HepG2 (cell line): ENCODE measurements at regions not wholly inside any gene's neighbourhood (a gene's known extent, or its start where the extent isn't known, plus 50 kb on each side); places are given as distances from the start of the nearest gene placed in this dataset.

Experiments used
- ATAC-seq: fragments of 200-7000 bp; cut with Tn5 transposase; 3 replicates; pipeline ENCODE4 v1.9.1; 2020; ENCODE audit warnings: mild to moderate bottlenecking, moderate library complexity
- BruUV-seq: library from RNA; stranded (reverse); fragments of 400-500 nt; replicated peaks from 2 replicates; lab custom pipeline; 2021; lab: Mats Ljungman, UMichigan
- CTCF ChIA-PET: fragments of 300-600 bp; formaldehyde crosslinking; extraction: SDS; loops from one replicate; lab custom pipeline; 2021; ENCODE audit warnings: low total read pairs, inconsistent platforms, low intra/inter-chr PET ratio; lab: Yijun Ruan, JAX
- POLR2A ChIA-PET: fragments of 350-600 bp; sonication (Branson Sonifier 250); formaldehyde crosslinking; loops from one replicate; lab custom pipeline; 2020; ENCODE audit warnings: antibody characterized with exemption, inconsistent platforms; lab: Yijun Ruan, JAX
- DNase-seq: peaks from one replicate; pipeline ENCODE4 v3.0.0-alpha.2; 2015; ENCODE audit warnings: low spot score
- FAIRE-seq: peaks from 3 replicates; lab custom pipeline; 2011; peaks lifted over from hg19 to GRCh38; lab: Jason Lieb, UNC
- H2AFZ ChIP-seq: one replicate; pipeline ENCODE4 v1.6.1; 2011; ENCODE audit warnings: low read length, inconsistent platforms
- H3K27ac ChIP-seq: fragments of 300-600 bp; 3 replicates; pipeline ENCODE4 v1.8.0; 2011; ENCODE audit warnings: mixed run types, mild to moderate bottlenecking, mixed read lengths, low read length, inconsistent platforms; ENCODE audit not compliant: insufficient read depth; ENCODE audit errors: extremely low read length
- H3K27me3 ChIP-seq, 2 experiments: fragments of 200-600 bp in 1 of 2; 2 replicates in 1 of 2; 3 replicates in 1 of 2; pipeline versions ENCODE4 v1.6.0 to v1.8.0; 2011; ENCODE audit warnings: low read length in 2 of 2, mild to moderate bottlenecking in 2 of 2, moderate library complexity in 2 of 2, inconsistent platforms in 1 of 2; ENCODE audit not compliant: insufficient read depth in 2 of 2, control insufficient read depth in 1 of 2
- H3K36me3 ChIP-seq, 2 experiments: fragments of 200-600 bp in 1 of 2; replicated peaks in 1 of 2; 2 replicates in 1 of 2; 3 replicates in 1 of 2; pipeline versions ENCODE4 v1.5.1 to v1.8.0; 2011; ENCODE audit warnings: low read length in 2 of 2, inconsistent platforms in 1 of 2; ENCODE audit not compliant: insufficient read depth in 2 of 2, control insufficient read depth in 1 of 2
- H3K4me1 ChIP-seq: 2 replicates; pipeline ENCODE4 v1.5.1; 2012; ENCODE audit warnings: low read length, inconsistent platforms; ENCODE audit not compliant: insufficient read depth
- H3K4me2 ChIP-seq: 2 replicates; pipeline ENCODE4 v1.6.0; 2011; ENCODE audit warnings: low read depth, low read length, inconsistent platforms
- H3K4me3 ChIP-seq, 3 experiments: fragments of 200-600 bp in 1 of 3; sonication (generic), shearing (Covaris generic) in 1 of 3; replicated peaks in 1 of 3; 2 replicates each; pipeline ENCODE4 v1.5.1; 2011 to 2016; ENCODE audit warnings: low read length in 3 of 3, inconsistent platforms in 2 of 3, low read depth in 2 of 3, mild to moderate bottlenecking in 2 of 3, control low read depth in 1 of 3, mixed read lengths in 1 of 3; ENCODE audit not compliant: insufficient read depth in 1 of 3
- H3K79me2 ChIP-seq: one replicate; pipeline ENCODE4 v1.6.1; 2011; ENCODE audit warnings: low read length, inconsistent platforms; ENCODE audit not compliant: insufficient read depth
- H3K9ac ChIP-seq: 2 replicates; pipeline ENCODE4 v1.6.0; 2011; ENCODE audit warnings: mild to moderate bottlenecking, low read depth, low read length, inconsistent platforms; ENCODE audit not compliant: insufficient read depth
- H3K9me3 ChIP-seq: 2 replicates; pipeline ENCODE4 v1.5.1; 2012; ENCODE audit warnings: mild to moderate bottlenecking, low read length
- H4K20me1 ChIP-seq: 2 replicates; pipeline ENCODE4 v1.6.0; 2011; ENCODE audit warnings: inconsistent platforms, mild to moderate bottlenecking, low read length, moderate library complexity; ENCODE audit not compliant: insufficient read depth
- ADNP ChIP-seq: sonication (generic); formaldehyde crosslinking; IDR thresholded peaks from 2 replicates; pipeline ENCODE4 v1.4.0; 2020; ENCODE audit warnings: missing genetic modification reagents
- GMEB2 ChIP-seq: IDR thresholded peaks from 2 replicates; pipeline ENCODE4 v1.6.1; 2016; ENCODE audit warnings: missing biosample characterization, missing genetic modification reagents, low read depth
- ONECUT2 ChIP-seq: sonication (generic); formaldehyde crosslinking; IDR thresholded peaks from 2 replicates; pipeline ENCODE4 v1.4.0; 2020; ENCODE audit warnings: missing genetic modification reagents
- ZKSCAN8 ChIP-seq: IDR thresholded peaks from 2 replicates; pipeline ENCODE4 v1.6.1; 2016; ENCODE audit warnings: borderline replicate concordance, missing genetic modification reagents, missing compliant biosample characterization
- ZNF232 ChIP-seq: sonication (generic); formaldehyde crosslinking; IDR thresholded peaks from 2 replicates; pipeline ENCODE4 v1.4.0; 2020; ENCODE audit warnings: missing genetic modification reagents, borderline replicate concordance
- ZNF468 ChIP-seq: sonication (generic); formaldehyde crosslinking; IDR thresholded peaks from 2 replicates; pipeline ENCODE4 v1.8.0; 2022; ENCODE audit warnings: mild to moderate bottlenecking, moderate library complexity, missing genetic modification reagents
- ZNF709 ChIP-seq: sonication (generic); formaldehyde crosslinking; IDR thresholded peaks from 2 replicates; pipeline ENCODE4 v1.5.0; 2020; ENCODE audit warnings: mild to moderate bottlenecking, missing genetic modification reagents
- WGBS: methylation state at CpG from one replicate; pipeline ENCODE4 v1.1.6; 2017; ENCODE audit warnings: low lambda C conversion rate; 5-methylcytosine and 5-hydroxymethylcytosine counted together
- in situ Hi-C: cut with HindIII; loops from 2 replicates; pipeline ENCODE4 v1.10.0; 2017; ENCODE audit warnings: low pct_unique_long_range_greater_than_20kb; ENCODE audit not compliant: extremely low pct_ligation_motif_present
- intact Hi-C: fragments of 100-400 bp; cut with micrococcal nuclease; formaldehyde crosslinking; loops from one replicate; pipeline ENCODE4 v1.10.0; 2022; ENCODE audit not compliant: unreplicated experiment
- TF ChIP-seq, protein P1 (sequence below): sonication (generic); formaldehyde crosslinking; IDR thresholded peaks from 2 replicates; pipeline ENCODE4 v1.8.0; 2022; ENCODE audit warnings: mild to moderate bottlenecking, missing genetic modification reagents

DNA sequence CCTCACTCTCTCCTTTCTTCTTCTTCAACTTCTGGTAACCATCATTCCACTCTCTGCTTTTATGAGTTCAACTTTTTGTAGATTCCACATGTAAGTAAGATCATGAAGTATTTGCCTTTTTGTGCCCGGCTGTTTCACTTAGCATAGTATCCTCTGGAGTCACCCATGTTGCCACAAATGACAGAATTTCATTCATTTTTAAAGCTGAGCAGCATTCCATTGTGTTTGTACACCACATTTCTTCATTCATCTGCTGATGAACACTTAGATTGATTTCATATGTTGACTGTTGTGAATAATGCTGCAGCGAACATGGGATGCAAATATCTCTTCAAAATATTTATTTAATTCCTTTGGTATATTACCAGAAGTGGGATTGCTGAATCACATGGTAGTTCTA is 133.6 kb upstream of the ERBB4 start:
- in situ Hi-C loops, result no loop called here
- Histone ChIP-seq H3K27ac (no peak overlapping the region), H2AFZ (no peak overlapping the region), H3K4me1 (no peaks in the 10 kb centered on the region), H3K4me3 (no peak overlapping the region), H4K20me1 (no peaks in the 10 kb centered on the region), H3K79me2 (no peaks in the 10 kb centered on the region)
- intact Hi-C loops, result no loop called here
- TF ChIP-seq ONECUT2, result no peak
- no peak for TF ChIP-seq ADNP
- no peak for TF ChIP-seq ZNF232 (CRISPR knock-in tag)
- TF ChIP-seq, all 625 proteins: peak for 0
- DNase-seq (no peak), FAIRE-seq (no peak), ATAC-seq (no peak)
- no peaks in the 10 kb centered on the region for H3K9me3 ChIP-seq
- 0% methylated on average over 2 of the region's 2 CpGs for WGBS
- no peak overlapping the region for H3K9ac ChIP-seq
- no peaks in the 10 kb centered on the region for H3K36me3 ChIP-seq
- ChIA-PET CTCF (no interaction called here), POLR2A (no interaction called here)
- H3K4me2 ChIP-seq, result no peak overlapping the region
- H3K27me3 ChIP-seq, result no peaks in the 10 kb centered on the region
- no TSS peak for BruUV-seq

GRCh38 chr2:212669761-212670160 is 131.2 kb upstream of the ERBB4 start:
- intact Hi-C loops, result no loop called here
- 11% methylated on average over 2 of the region's 2 CpGs for WGBS
- CTCF ChIA-PET, result no interaction called here
- TF ChIP-seq ZNF709 (CRISPR knock-in tag), result no peak
- TF ChIP-seq ZKSCAN8, result no peak
- TF ChIP-seq, protein P1, sequence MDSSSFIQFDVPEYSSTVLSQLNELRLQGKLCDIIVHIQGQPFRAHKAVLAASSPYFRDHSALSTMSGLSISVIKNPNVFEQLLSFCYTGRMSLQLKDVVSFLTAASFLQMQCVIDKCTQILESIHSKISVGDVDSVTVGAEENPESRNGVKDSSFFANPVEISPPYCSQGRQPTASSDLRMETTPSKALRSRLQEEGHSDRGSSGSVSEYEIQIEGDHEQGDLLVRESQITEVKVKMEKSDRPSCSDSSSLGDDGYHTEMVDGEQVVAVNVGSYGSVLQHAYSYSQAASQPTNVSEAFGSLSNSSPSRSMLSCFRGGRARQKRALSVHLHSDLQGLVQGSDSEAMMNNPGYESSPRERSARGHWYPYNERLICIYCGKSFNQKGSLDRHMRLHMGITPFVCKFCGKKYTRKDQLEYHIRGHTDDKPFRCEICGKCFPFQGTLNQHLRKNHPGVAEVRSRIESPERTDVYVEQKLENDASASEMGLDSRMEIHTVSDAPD (CRISPR knock-in tag), result no peak
- TF ChIP-seq GMEB2 (CRISPR knock-in tag), result no peak
- no peak for TF ChIP-seq ZNF468 (CRISPR knock-in tag)

More at GRCh38 chr2:212669761-212670160, 131.2 kb upstream of the ERBB4 start:
- H2AFZ ChIP-seq, result no peak overlapping the region
- no peak overlapping the region for H3K27ac ChIP-seq
- H3K9ac ChIP-seq, result no peak overlapping the region
- no peak for ATAC-seq
- H3K36me3 ChIP-seq, result no peaks in the 10 kb centered on the region
- H3K4me3 ChIP-seq, result no peak overlapping the region
- H4K20me1 ChIP-seq, result no peaks in the 10 kb centered on the region
- H3K4me1 ChIP-seq, result no peaks in the 10 kb centered on the region
- POLR2A ChIA-PET, result no interaction called here
- H3K27me3 ChIP-seq, result no peaks in the 10 kb centered on the region
- DNase-seq, result no peak
- FAIRE-seq, result no peak
- BruUV-seq, result no TSS peak
- in situ Hi-C loops, result no loop called here
- no peak overlapping the region for H3K4me2 ChIP-seq
- no peaks in the 10 kb centered on the region for H3K79me2 ChIP-seq
- H3K9me3 ChIP-seq, result no peaks in the 10 kb centered on the region
